IPS-15b (cell line): ENCODE measurements at regions not wholly inside any gene's neighbourhood (a gene's known extent, or its start where the extent isn't known, plus 50 kb on each side); places are given as distances from the start of the nearest gene placed in this dataset.

ENCODE experiments used
- H3K27me3 ChIP-seq: one replicate; pipeline ENCODE4 v1.6.1; 2013; ENCODE audit warnings: low read length; ENCODE audit not compliant: control insufficient read depth, insufficient read depth
- H3K36me3 ChIP-seq: one replicate; pipeline ENCODE4 v1.6.1; 2013; ENCODE audit warnings: low read length; ENCODE audit not compliant: control insufficient read depth, insufficient read depth
- H3K4me1 ChIP-seq: one replicate; pipeline ENCODE4 v1.6.1; 2013; ENCODE audit warnings: mild to moderate bottlenecking, low read length; ENCODE audit not compliant: control insufficient read depth, insufficient read depth
- H3K4me3 ChIP-seq: one replicate; pipeline ENCODE4 v1.5.1; 2013; ENCODE audit warnings: low read depth, low read length
- H3K9ac ChIP-seq: one replicate; pipeline ENCODE4 v1.6.1; 2013; ENCODE audit warnings: low read depth, mild to moderate bottlenecking, low read length
- H3K9me3 ChIP-seq: one replicate; pipeline ENCODE4 v1.6.1; 2013; ENCODE audit warnings: mild to moderate bottlenecking, low read length; ENCODE audit not compliant: control insufficient read depth, insufficient read depth

DNA sequence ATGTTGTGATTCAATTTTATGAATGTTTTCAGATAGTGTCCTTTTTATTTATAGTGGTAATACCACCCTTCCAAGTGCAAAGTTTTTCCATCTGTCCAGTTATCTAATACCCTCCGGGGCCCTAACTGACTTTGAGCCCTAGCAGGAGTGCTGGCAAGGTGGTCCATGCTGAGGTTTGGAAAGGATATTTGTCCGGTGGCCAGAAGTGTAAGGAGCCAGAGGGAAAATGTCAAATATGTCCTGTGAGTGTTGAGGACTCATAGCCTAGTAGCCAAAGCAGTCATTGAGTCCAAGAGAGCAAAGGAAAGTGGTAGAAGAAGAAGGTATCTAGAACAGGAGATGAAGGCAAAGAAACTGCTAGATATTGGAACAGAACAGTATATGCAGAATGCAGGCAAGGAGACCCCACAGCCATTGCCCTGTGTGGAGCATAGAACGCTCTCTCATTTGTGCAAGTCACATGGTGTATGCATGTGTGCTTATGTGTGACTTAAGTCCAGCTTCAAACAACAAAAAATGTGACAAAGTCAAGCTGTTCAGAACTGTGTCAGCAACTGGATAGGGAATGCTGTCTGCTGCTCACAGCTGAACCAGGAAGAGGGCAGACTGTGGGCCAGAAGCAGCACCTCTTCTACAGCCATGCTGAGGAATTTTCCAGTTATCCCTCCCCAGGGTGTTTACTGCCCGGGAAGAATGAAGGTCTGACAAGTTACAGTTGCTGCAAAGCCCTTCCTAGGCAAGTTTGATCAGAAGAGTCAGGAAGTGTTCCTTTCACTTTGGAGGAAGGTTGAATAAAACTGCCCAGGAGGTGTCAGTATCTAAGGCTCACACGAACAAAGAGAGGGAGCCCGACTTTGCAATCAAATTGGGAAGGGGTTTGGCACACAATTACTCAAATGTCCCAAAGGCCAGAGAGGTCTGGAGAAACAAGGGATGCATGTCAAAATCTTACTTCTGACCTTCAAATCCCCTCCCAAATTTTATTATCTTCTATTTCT, 463.3 kb upstream of the DMAC1 start:
- H3K4me1 ChIP-seq = no peaks in the 10 kb centered on the region
- H3K9ac ChIP-seq = no peak overlapping the region
- H3K36me3 ChIP-seq = no peaks in the 10 kb centered on the region
- H3K4me3 ChIP-seq = no peak overlapping the region
- no peaks in the 10 kb centered on the region for H3K9me3 ChIP-seq
- H3K27me3 ChIP-seq = no peaks in the 10 kb centered on the region

GRCh38 chr9:8261737-8262136, 462.2 kb upstream of the DMAC1 start:
- Histone ChIP-seq H3K36me3 (no peaks in the 10 kb centered on the region), H3K27me3 (no peaks in the 10 kb centered on the region), H3K4me1 (no peaks in the 10 kb centered on the region), H3K9me3 (no peaks in the 10 kb centered on the region), H3K9ac (no peak overlapping the region), H3K4me3 (no peak overlapping the region)

DNA sequence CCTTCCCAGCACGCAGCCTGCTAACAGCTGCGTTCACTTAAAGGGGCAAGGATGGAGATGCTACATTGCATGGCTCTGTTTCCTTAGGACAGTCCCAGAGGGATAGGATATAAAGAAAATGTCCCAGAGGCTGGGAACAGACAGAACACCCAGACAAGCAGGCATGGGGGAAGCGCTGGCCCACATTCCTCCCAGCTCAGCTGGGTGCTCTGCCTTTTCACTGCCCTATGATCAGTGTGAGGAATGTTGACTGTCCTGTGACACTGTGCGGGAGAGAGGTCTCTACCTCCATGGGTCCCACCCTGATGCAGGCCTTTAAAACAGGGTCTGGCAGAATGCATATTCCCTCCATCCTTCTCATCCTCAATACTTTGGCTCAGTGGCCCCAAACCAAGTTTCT, 459.4 kb upstream of the DMAC1 start:
- H3K9ac ChIP-seq = no peak overlapping the region
- H3K4me3 ChIP-seq = no peak overlapping the region
- no peaks in the 10 kb centered on the region for H3K4me1 ChIP-seq
- no peaks in the 10 kb centered on the region for H3K36me3 ChIP-seq
- no peaks in the 10 kb centered on the region for H3K27me3 ChIP-seq
- no peaks in the 10 kb centered on the region for H3K9me3 ChIP-seq

DNA sequence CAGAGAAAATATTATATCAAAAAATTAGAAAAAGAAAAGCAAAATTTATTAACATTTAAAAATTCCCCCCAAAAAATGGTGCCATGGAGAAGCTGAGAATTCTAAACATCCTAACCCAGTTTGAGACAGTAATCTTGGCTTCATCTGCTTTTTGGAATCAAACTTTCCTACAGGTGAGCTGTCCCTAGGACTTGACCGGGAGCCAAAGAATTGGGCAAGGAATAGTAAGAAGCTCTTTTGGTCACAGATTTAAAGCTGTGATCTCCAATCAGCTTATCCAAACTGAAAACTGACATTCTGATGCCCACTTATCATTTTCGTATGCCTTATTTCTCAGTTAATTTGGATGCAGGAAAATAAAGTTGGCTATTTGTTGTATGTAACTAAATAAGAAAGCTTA, 457.3 kb upstream of the DMAC1 start:
- H3K9ac ChIP-seq = no peak overlapping the region
- H3K9me3 ChIP-seq = no peaks in the 10 kb centered on the region

DNA sequence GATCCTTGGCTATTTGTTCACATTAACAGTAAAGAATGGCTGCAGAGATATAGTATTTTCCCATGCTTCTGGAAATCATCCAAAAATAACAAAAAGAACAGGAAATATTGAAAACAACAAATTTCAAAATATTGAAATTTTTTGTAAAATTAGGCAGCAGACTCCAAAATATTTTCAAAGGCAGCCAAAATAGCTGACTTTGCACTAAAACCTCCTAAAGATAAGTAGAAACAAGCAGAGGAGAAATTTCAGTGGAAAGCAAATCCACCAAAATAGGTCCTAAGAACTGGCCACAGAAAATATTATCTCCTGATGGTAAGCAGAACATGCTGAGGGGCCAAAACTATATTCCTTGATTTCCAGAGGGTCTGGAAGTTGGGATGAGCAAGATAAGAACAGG, 456.3 kb upstream of the DMAC1 start:
- Histone ChIP-seq H3K9me3 (no peaks in the 10 kb centered on the region), H3K4me1 (no peaks in the 10 kb centered on the region), H3K27me3 (no peaks in the 10 kb centered on the region), H3K9ac (no peak overlapping the region), H3K36me3 (no peaks in the 10 kb centered on the region), H3K4me3 (no peak overlapping the region)

More for the DNA sequence above, 457.3 kb upstream of the DMAC1 start:
- Histone ChIP-seq H3K4me1 (no peaks in the 10 kb centered on the region), H3K36me3 (no peaks in the 10 kb centered on the region), H3K27me3 (no peaks in the 10 kb centered on the region), H3K4me3 (no peak overlapping the region)

- Histone ChIP-seq H3K36me3 (no peaks in the 10 kb centered on the region), H3K4me1 (no peaks in the 10 kb centered on the region), H3K9ac (no peak overlapping the region), H3K9me3 (no peaks in the 10 kb centered on the region), H3K27me3 (no peaks in the 10 kb centered on the region), H3K4me3 (no peak overlapping the region)
These were observed 455.0 kb upstream of the DMAC1 start for GRCh38 chr9:8254541-8254940.

GRCh38 chr9:8252445-8252844, 452.9 kb upstream of the DMAC1 start:
- no peaks in the 10 kb centered on the region for H3K27me3 ChIP-seq
- no peak overlapping the region for H3K4me3 ChIP-seq
- H3K4me1 ChIP-seq = no peaks in the 10 kb centered on the region
- H3K36me3 ChIP-seq = no peaks in the 10 kb centered on the region
- H3K9me3 ChIP-seq = no peaks in the 10 kb centered on the region
- no peak overlapping the region for H3K9ac ChIP-seq

GRCh38 chr9:8251566-8251965, 452.0 kb upstream of the DMAC1 start:
- Histone ChIP-seq H3K9ac (no peak overlapping the region), H3K9me3 (no peaks in the 10 kb centered on the region)

GRCh38 chr9:8244505-8245092, 445.0 kb upstream of the DMAC1 start:
- no peak overlapping the region for H3K4me3 ChIP-seq
- H3K4me1 ChIP-seq = no peaks in the 10 kb centered on the region
- H3K27me3 ChIP-seq = no peaks in the 10 kb centered on the region
- H3K36me3 ChIP-seq = no peaks in the 10 kb centered on the region
- no peak overlapping the region for H3K9ac ChIP-seq
- H3K9me3 ChIP-seq = no peaks in the 10 kb centered on the region

More at GRCh38 chr9:8251566-8251965, 452.0 kb upstream of the DMAC1 start:
- Histone ChIP-seq H3K4me1 (no peaks in the 10 kb centered on the region), H3K4me3 (no peak overlapping the region), H3K36me3 (no peaks in the 10 kb centered on the region), H3K27me3 (no peaks in the 10 kb centered on the region)

DNA sequence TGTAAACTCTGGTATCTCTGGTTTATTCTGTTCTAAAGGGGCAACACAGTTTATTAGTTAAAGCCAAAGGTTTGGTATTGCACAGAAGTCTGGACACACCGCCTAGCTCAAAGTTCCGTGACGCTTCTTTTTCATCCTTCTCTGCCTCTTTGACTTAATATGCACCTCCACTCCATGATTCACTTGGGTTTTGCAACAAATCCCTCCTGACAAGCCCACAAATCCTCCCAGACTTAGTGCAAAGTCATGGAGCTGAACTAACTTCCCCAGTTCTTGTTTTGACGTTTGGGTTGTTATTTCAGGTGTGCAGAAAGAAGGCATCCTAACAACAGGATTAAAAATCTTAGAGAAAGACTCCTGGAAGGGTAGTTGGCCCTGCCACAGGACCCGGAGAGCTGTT, 441.6 kb upstream of the DMAC1 start:
- Histone ChIP-seq H3K9ac (no peak overlapping the region), H3K27me3 (no peaks in the 10 kb centered on the region), H3K36me3 (no peaks in the 10 kb centered on the region), H3K9me3 (no peaks in the 10 kb centered on the region), H3K4me3 (no peak overlapping the region), H3K4me1 (no peaks in the 10 kb centered on the region)

- no peak overlapping the region for H3K9ac ChIP-seq
- H3K9me3 ChIP-seq = no peaks in the 10 kb centered on the region
- H3K36me3 ChIP-seq = no peaks in the 10 kb centered on the region
- no peaks in the 10 kb centered on the region for H3K27me3 ChIP-seq
- H3K4me3 ChIP-seq = no peak overlapping the region
- peaks cover 5% of the 10 kb centered on the region for H3K4me1 ChIP-seq
These were observed 437.5 kb upstream of the DMAC1 start for GRCh38 chr9:8237096-8237495.

GRCh38 chr9:8235489-8235888, 435.9 kb upstream of the DMAC1 start:
- Histone ChIP-seq H3K27me3 (no peaks in the 10 kb centered on the region), H3K9ac (no peak overlapping the region), H3K9me3 (no peaks in the 10 kb centered on the region), H3K4me1 (peaks cover 5% of the 10 kb centered on the region), H3K4me3 (no peak overlapping the region), H3K36me3 (no peaks in the 10 kb centered on the region)
